ENCODE measurements at regions not wholly inside any gene's neighbourhood (a gene's known extent, or its start where the extent isn't known, plus 50 kb on each side); places are given as distances from the start of the nearest gene placed in this dataset.

GRCh38 chr13:79740991-79741390 lies 260.0 kb downstream of the NDFIP2 start:
- TF ChIP-seq, protein P1, sequence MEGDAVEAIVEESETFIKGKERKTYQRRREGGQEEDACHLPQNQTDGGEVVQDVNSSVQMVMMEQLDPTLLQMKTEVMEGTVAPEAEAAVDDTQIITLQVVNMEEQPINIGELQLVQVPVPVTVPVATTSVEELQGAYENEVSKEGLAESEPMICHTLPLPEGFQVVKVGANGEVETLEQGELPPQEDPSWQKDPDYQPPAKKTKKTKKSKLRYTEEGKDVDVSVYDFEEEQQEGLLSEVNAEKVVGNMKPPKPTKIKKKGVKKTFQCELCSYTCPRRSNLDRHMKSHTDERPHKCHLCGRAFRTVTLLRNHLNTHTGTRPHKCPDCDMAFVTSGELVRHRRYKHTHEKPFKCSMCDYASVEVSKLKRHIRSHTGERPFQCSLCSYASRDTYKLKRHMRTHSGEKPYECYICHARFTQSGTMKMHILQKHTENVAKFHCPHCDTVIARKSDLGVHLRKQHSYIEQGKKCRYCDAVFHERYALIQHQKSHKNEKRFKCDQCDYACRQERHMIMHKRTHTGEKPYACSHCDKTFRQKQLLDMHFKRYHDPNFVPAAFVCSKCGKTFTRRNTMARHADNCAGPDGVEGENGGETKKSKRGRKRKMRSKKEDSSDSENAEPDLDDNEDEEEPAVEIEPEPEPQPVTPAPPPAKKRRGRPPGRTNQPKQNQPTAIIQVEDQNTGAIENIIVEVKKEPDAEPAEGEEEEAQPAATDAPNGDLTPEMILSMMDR (conservative IDR thresholded peaks at IDR 0.05) = no peak
- no peak for TF ChIP-seq EZH2 (IDR thresholded peaks at IDR 0.05; ENCODE audit: low read depth)
